Mesenchymal stem cell (in vitro differentiated cells and primary cell): ENCODE measurements at regions not wholly inside any gene's neighbourhood (a gene's known extent, or its start where the extent isn't known, plus 50 kb on each side); places are given as distances from the start of the nearest gene placed in this dataset.

Experiments used
- DNase-seq: peaks from one replicate; pipeline ENCODE4 v3.0.0-alpha.2; 2013
- H2AFZ ChIP-seq: one replicate; pipeline ENCODE4 v1.6.1; 2013; ENCODE audit warnings: low read depth, mild to moderate bottlenecking, control low read depth, inconsistent platforms, low read length, moderate library complexity
- H2AK5ac ChIP-seq: 2 replicates; pipeline ENCODE4 v1.6.1; 2013; ENCODE audit warnings: low read length, moderate library complexity, mild to moderate bottlenecking, inconsistent platforms; ENCODE audit not compliant: severe bottlenecking
- H2BK120ac ChIP-seq: one replicate; pipeline ENCODE4 v1.6.1; 2013; ENCODE audit warnings: low read depth, mild to moderate bottlenecking, inconsistent platforms, low read length, moderate library complexity
- H2BK12ac ChIP-seq, 2 experiments: one replicate each; pipeline ENCODE4 v1.6.1; 2013; ENCODE audit warnings: inconsistent platforms in 2 of 2, low read length in 2 of 2, mild to moderate bottlenecking in 2 of 2, moderate library complexity in 2 of 2, control low read depth in 1 of 2
- H2BK15ac ChIP-seq: one replicate; pipeline ENCODE4 v1.6.1; 2013; ENCODE audit warnings: mild to moderate bottlenecking, low read depth, inconsistent platforms; ENCODE audit not compliant: poor library complexity, severe bottlenecking
- H2BK5ac ChIP-seq: 2 replicates; pipeline ENCODE4 v1.6.1; 2013; ENCODE audit warnings: low read depth, mild to moderate bottlenecking, low read length, control low read depth, inconsistent platforms; ENCODE audit not compliant: poor library complexity, severe bottlenecking
- H3K14ac ChIP-seq, 2 experiments: one replicate each; pipeline ENCODE4 v1.6.1; 2013; ENCODE audit warnings: inconsistent platforms in 2 of 2, low read length in 2 of 2, control low read depth in 1 of 2, mild to moderate bottlenecking in 1 of 2, moderate library complexity in 1 of 2
- H3K18ac ChIP-seq, 2 experiments: one replicate each; pipeline ENCODE4 v1.6.1; 2013; ENCODE audit warnings: inconsistent platforms in 2 of 2, low read length in 2 of 2, control low read depth in 1 of 2, low read depth in 1 of 2, mild to moderate bottlenecking in 1 of 2
- H3K23ac ChIP-seq, 2 experiments: one replicate each; pipeline ENCODE4 v1.6.1; 2013; ENCODE audit warnings: inconsistent platforms in 2 of 2, low read length in 2 of 2, mild to moderate bottlenecking in 2 of 2, moderate library complexity in 2 of 2, control low read depth in 1 of 2
- H3K27ac ChIP-seq: 2 replicates; pipeline ENCODE4 v1.5.1; 2013; ENCODE audit warnings: mild to moderate bottlenecking, moderate library complexity, low read length, control low read depth, inconsistent platforms; ENCODE audit not compliant: poor library complexity, severe bottlenecking
- H3K27me3 ChIP-seq, 2 experiments: 2 replicates each; pipeline versions ENCODE4 v1.6.1 to v1.7.0; 2013; ENCODE audit warnings: low read length in 2 of 2, mild to moderate bottlenecking in 2 of 2, moderate library complexity in 2 of 2, control low read depth in 1 of 2, inconsistent platforms in 1 of 2; ENCODE audit not compliant: control insufficient read depth in 1 of 2, insufficient read depth in 1 of 2
- H3K36me3 ChIP-seq, 2 experiments: 2 replicates each; pipeline versions ENCODE4 v1.6.1 to v1.7.0; 2013; ENCODE audit warnings: low read length in 2 of 2, control low read depth in 1 of 2, inconsistent platforms in 1 of 2, low read depth in 1 of 2, mild to moderate bottlenecking in 1 of 2; ENCODE audit not compliant: insufficient read depth in 2 of 2, control insufficient read depth in 1 of 2
- H3K4ac ChIP-seq, 2 experiments: one replicate each; pipeline ENCODE4 v1.6.1; 2013; ENCODE audit warnings: inconsistent platforms in 2 of 2, low read length in 2 of 2, mild to moderate bottlenecking in 2 of 2, moderate library complexity in 2 of 2, control low read depth in 1 of 2, low read depth in 1 of 2
- H3K4me1 ChIP-seq: 2 replicates; pipeline ENCODE4 v1.6.1; 2013; ENCODE audit warnings: low read depth, low read length, control low read depth; ENCODE audit not compliant: control insufficient read depth, insufficient read depth
- H3K4me2 ChIP-seq: 2 replicates; pipeline ENCODE4 v1.6.1; 2013; ENCODE audit warnings: low read length, mild to moderate bottlenecking, inconsistent platforms; ENCODE audit not compliant: poor library complexity, severe bottlenecking
- H3K4me3 ChIP-seq, 2 experiments: 2 replicates each; pipeline versions ENCODE4 v1.5.1 to v1.7.0; 2013; ENCODE audit warnings: low read length in 2 of 2, mild to moderate bottlenecking in 2 of 2, control low read depth in 1 of 2, low read depth in 1 of 2; ENCODE audit not compliant: insufficient read depth in 1 of 2
- H3K79me1 ChIP-seq: replicated peaks from 2 replicates; pipeline ENCODE4 v1.6.1; 2013; ENCODE audit warnings: mild to moderate bottlenecking, control low read depth, low read length, inconsistent platforms; ENCODE audit not compliant: poor library complexity, severe bottlenecking
- H3K9ac ChIP-seq: 2 replicates; pipeline ENCODE4 v1.7.0; 2013; ENCODE audit warnings: mild to moderate bottlenecking, low read length, moderate library complexity
- H3K9me3 ChIP-seq: 2 replicates; pipeline ENCODE4 v1.7.0; 2013; ENCODE audit warnings: mild to moderate bottlenecking, low read length; ENCODE audit not compliant: control insufficient read depth
- H4K8ac ChIP-seq: one replicate; pipeline ENCODE4 v1.6.1; 2013; ENCODE audit warnings: inconsistent platforms, mild to moderate bottlenecking, low read length, moderate library complexity
- H4K91ac ChIP-seq: one replicate; pipeline ENCODE4 v1.6.1; 2013; ENCODE audit warnings: mild to moderate bottlenecking, low read length, inconsistent platforms
- WGBS: methylation state at CpG from one replicate; pipeline ENCODE4 v1.1.7; 2013; ENCODE audit warnings: mixed read lengths; 5-methylcytosine and 5-hydroxymethylcytosine counted together

DNA sequence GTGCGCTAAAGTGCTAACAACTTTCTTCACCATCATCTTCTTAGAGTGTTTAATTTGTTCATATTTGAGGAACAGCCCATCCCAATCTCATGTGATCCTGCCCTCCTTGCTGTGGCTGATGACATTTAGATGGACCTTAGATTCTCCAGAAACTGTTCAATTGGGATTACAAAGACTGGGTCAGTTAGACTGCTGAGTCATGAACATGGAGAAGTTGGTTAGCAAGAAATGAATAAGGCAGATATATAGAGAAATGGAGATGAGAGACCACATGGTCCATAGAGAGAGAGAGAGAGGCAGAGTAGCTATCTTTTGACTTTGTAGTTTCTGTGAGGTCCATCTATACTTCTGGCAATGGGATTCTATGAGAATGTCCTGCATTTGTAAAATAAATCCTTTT lies 275.9 kb downstream of the GLUD2 start:
- Histone ChIP-seq H3K27ac (no peak overlapping the region), H2BK12ac (no peak overlapping the region), H3K4me3 (no peak overlapping the region), H2AK5ac (no peak overlapping the region), H3K79me1 (no peaks in the 10 kb centered on the region), H2AFZ (no peak overlapping the region), H2BK15ac (no peak overlapping the region), H3K4ac (no peak overlapping the region), H3K27me3 (no peaks in the 10 kb centered on the region), H4K91ac (no peak overlapping the region), H3K18ac (no peak overlapping the region), H3K9me3 (no peaks in the 10 kb centered on the region), H3K9ac (no peak overlapping the region), H2BK120ac (no peak overlapping the region), H3K36me3 (no peaks in the 10 kb centered on the region), H3K4me2 (no peak overlapping the region), H3K14ac (no peak overlapping the region), H4K8ac (no peak overlapping the region), H2BK5ac (no peak overlapping the region), H3K4me1 (no peaks in the 10 kb centered on the region), H3K23ac (no peak overlapping the region)
- no CpG with 5 or more reads among the region's 1 CpG for WGBS
- no peak for DNase-seq

DNA sequence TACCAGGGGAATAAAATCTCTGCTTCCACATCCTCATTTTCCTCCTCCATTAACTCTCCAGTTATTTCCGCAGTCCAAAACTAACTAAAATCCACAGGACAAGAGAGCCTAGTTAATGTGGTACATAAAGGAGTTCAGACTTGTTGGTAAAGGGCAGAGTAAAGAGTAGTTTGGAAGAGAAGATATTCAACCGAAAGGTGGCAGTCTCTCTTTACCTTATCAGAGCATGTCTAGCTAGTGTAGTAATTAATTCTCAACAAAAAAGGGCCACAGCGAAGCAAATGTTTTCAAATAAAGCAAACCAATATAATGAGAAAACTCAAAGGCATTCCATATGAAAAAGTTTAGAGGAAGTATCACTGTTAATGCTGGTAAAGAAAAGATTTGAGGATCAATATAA lies 286.5 kb downstream of the GLUD2 start:
- Histone ChIP-seq H2AK5ac (no peak overlapping the region), H2BK15ac (no peak overlapping the region), H3K36me3 (no peaks in the 10 kb centered on the region), H3K79me1 (no peaks in the 10 kb centered on the region), H3K9me3 (no peaks in the 10 kb centered on the region), H2BK12ac (no peak overlapping the region), H3K4ac (no peak overlapping the region), H3K14ac (no peak overlapping the region), H3K18ac (no peak overlapping the region), H2AFZ (no peak overlapping the region), H3K9ac (no peak overlapping the region), H4K8ac (no peak overlapping the region), H3K27ac (no peak overlapping the region), H3K4me3 (no peak overlapping the region), H2BK120ac (no peak overlapping the region), H2BK5ac (no peak overlapping the region), H3K23ac (no peak overlapping the region), H3K4me2 (no peak overlapping the region), H3K27me3 (no peaks in the 10 kb centered on the region), H4K91ac (no peak overlapping the region), H3K4me1 (no peaks in the 10 kb centered on the region)
- WGBS: no CpG with 5 or more reads among the region's 3 CpGs
- DNase-seq: no peak

DNA sequence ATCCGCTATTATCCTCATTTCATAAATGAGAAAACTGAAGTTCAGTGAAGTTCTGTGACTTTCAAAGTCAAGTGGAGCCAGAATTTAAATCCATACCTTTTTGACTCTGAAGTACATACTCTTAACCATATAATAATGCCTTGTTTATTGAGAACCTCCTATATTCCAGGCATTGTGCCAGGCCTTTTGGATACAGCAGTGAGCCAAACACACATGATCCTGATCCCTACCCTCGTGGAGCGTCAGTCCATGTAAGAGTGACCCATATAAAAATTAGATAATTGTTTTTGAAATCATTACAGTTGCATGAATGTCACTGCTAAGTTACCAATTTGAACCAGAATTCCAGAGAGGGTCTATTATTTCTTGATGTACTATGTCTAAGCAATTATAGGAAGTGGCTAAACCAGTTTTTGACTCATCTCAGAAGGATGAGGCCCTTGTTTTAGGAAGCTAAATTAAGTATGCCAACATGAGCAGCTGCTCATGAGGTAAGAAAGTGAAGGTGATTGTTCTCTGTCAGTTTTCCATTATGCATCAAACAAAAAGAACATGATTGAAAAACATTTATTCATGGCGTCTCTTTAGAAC lies 289.5 kb downstream of the GLUD2 start:
- Histone ChIP-seq H2BK5ac (no peak overlapping the region), H3K4me3 (no peak overlapping the region)
- no CpG with 5 or more reads among the region's 4 CpGs for WGBS

DNA sequence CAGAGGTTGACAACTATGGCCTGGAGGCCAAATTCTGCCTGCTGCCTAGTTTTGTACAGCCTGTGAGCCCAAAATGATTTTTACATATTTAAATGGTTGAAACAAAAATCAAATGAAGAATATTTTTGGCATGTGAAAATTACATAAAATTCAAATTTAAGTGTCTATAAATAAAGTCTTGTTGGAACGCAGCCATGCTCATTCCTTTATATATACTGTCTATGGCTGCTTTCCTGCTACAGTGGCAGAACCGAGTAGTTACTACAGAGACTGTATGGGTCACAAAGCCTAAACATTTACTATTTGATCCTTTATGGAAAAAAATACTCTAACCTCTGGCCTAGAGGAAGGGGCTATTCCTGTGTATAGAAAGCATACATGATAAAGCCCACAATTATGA lies 290.4 kb downstream of the GLUD2 start:
- H4K91ac ChIP-seq: no peak overlapping the region

More for the DNA sequence above, 289.5 kb downstream of the GLUD2 start:
- Histone ChIP-seq H3K14ac (no peak overlapping the region), H2BK12ac (no peak overlapping the region), H3K9ac (no peak overlapping the region), H2AFZ (no peak overlapping the region), H3K4me1 (no peaks in the 10 kb centered on the region), H3K9me3 (no peaks in the 10 kb centered on the region), H3K23ac (no peak overlapping the region), H4K8ac (no peak overlapping the region), H2AK5ac (no peak overlapping the region), H3K27ac (no peak overlapping the region), H3K4me2 (no peak overlapping the region), H2BK15ac (no peak overlapping the region), H2BK120ac (no peak overlapping the region), H3K18ac (no peak overlapping the region), H3K4ac (no peak overlapping the region), H3K27me3 (no peaks in the 10 kb centered on the region), H3K36me3 (no peaks in the 10 kb centered on the region), H4K91ac (no peak overlapping the region), H3K79me1 (no peaks in the 10 kb centered on the region)
- no peak for DNase-seq

More for the DNA sequence above, 290.4 kb downstream of the GLUD2 start:
- H2AFZ ChIP-seq: no peak overlapping the region
- H3K14ac ChIP-seq: no peak overlapping the region
- no CpG with 5 or more reads among the region's 2 CpGs for WGBS
- H3K4me3 ChIP-seq: no peak overlapping the region
- H3K18ac ChIP-seq: no peak overlapping the region
- H3K4me2 ChIP-seq: no peak overlapping the region
- H3K23ac ChIP-seq: no peak overlapping the region
- no peak overlapping the region for H3K9ac ChIP-seq
- no peak overlapping the region for H2AK5ac ChIP-seq
- H2BK15ac ChIP-seq: no peak overlapping the region
- H3K27me3 ChIP-seq: no peaks in the 10 kb centered on the region
- H3K36me3 ChIP-seq: no peaks in the 10 kb centered on the region
- no peaks in the 10 kb centered on the region for H3K4me1 ChIP-seq
- no peak overlapping the region for H2BK12ac ChIP-seq
- H3K27ac ChIP-seq: no peak overlapping the region
- H3K4ac ChIP-seq: no peak overlapping the region
- H2BK5ac ChIP-seq: no peak overlapping the region
- no peak overlapping the region for H4K8ac ChIP-seq
- H3K79me1 ChIP-seq: no peaks in the 10 kb centered on the region
- DNase-seq: no peak
- no peak overlapping the region for H2BK120ac ChIP-seq
- no peaks in the 10 kb centered on the region for H3K9me3 ChIP-seq
